NCI-H2107 (cell line): ENCODE measurements at regions not wholly inside any gene's neighbourhood (a gene's known extent, or its start where the extent isn't known, plus 50 kb on each side); places are given as distances from the start of the nearest gene placed in this dataset.
"Not testable (repeated sequence)": the region's sequence is repeated elsewhere in the genome, so short reads cannot be mapped to it uniquely, and the experiment has no call there.

Source experiments
- DNase-seq: peaks from one replicate; lab custom pipeline; 2025; lab: John Stamatoyannopoulos, UW

DNA sequence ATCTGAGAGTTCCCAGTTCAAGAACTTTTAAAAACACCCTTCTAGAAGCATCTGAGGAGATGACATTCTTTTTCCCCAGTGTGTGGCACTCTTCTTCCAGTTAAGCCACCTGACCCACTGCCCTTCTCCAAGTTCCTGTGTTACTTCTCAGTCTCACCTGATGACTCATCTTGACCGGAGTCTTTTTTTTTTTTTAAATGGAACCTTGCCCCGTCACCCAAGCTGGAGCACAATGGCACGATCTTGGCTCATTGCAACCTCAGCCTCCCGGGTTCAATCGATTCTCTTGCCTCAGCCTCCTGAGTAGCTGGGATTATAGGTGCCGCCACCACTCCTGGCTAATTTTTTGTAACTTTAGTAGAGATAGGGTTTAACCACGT is 224.1 kb upstream of the DAB2 start:
- no peak for DNase-seq

DNA sequence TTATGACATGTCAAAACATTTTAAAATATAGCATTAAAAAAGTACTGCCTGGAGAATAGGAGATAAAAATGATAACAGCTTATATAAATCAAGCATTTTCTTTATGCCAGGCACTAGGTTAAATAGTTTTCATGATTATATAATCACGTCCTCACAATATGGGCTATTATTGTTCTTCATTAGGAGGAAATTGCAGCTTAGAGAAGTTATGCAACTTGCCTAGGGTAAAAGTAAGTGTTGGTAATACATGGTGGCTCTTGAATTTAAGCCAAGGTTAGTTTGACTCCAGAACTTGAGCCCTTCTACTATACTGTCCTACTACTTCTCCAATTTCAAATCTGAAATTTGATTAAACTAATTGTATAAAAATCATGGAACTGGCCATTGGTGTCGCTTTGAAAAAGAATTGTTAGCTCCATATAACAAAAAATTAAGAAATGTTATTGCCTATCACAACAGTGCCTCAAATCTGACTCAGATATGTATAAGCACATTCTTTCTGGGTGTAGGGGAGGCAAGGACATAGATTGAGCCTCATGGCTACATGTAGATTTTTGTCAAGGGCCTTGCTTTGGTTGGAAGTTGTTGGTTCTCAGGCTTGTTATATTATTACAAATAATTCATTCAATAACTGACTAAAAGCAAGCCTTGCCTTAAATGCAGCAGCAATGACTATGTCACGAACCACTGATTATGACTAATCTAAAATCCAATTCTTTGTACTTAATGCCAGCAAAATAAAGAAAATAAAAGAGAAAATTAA is 223.5 kb upstream of the DAB2 start:
- DNase-seq = no peak

DNA sequence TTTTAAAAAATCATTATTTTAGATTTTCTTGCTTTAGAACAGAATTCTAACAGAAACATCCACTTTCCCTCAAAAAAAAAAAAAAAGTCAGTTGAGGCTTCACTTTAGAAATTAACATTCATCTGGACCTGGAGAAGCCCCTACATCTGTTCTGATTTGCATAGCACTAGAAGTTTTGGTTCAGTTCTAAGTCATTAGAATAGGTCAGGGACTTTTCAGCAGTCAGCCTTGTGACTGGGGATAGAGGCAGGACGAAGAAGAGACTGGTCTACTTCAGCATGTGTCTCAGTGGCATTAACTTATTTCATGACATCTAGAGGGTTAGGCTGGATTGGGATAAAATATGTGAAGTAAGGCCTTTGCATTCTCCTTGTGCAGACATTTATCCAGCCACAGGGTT is 215.8 kb upstream of the DAB2 start:
- no peak for DNase-seq

DNA sequence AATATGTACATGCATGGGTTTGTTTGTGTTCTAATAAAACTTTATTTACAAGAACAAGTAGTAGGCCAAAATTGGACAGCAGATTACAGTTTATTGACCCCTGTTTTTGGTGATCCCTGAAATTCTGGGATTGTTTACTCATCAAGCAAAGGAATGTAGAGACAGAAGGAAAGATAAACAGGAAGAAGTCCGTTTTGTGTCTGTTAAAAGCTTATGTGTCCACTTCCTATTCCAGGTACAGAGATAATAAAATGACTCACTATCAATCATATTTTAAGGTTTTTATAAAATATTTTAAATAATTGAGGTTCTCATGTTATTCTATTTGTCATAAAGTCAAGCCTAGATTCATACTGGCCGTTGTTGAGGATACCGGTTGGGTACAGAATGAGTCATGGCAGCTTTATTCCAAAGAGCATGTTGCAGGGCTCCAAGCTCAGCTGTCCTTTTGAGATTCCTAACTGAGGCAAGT is 214.9 kb upstream of the DAB2 start:
- DNase-seq = no peak

DNA sequence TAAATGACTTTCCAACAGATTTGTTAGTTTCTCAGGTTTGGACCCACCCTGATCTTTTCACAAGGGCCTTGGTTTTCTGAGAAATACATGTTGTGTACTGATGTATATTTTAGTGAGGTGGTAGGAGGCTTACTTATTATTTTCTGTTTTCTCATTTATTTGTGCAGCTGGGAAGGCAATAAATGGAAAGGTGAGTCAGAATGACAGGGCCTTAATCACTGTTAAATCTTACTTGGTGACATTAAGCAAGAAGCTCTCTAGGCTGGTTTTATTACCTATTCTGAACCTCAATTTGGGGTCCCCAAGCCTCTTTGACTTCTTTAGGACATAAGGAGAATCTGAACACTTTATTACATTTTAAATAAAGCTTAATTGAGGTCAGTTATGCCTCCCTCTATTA is 214.0 kb upstream of the DAB2 start:
- DNase-seq = no peak

DNA sequence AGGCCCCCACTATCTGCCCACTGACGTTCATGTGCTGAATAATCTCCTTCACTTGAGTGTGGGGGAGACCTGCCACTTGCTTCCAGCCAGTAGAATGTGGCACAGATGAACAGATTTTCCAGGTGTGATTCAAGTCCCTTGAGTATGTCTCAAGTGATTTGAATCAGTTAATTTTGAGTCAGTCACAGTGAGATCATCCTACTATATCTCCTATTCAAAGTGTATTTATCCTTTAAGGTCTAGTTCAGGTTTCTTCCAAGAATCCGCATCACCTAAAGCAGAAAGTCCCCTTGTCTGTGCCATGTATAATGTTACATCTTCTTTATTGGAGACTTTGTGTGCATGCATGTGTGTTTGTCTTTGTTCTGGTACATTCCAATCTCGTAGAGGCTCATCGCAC is 208.3 kb upstream of the DAB2 start:
- DNase-seq = no peak

DNA sequence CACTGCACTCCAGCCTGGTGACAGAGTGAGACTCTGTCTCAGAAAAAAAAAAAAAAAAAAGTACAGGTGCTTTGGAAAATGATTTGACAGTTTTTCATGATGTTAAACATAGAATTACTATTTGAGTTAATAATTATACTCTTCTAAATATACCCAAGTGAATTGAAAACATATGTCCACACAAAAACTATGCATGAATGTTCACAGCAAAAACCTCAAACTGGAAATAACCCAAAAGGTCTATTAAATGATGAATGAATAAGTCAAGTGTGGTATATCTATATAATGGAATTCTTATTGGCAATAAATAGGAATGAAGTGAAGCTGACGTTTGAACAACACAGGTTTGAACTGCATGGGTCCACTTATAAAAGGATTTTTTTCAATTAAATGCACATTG is 207.2 kb upstream of the DAB2 start:
- no peak for DNase-seq

DNA sequence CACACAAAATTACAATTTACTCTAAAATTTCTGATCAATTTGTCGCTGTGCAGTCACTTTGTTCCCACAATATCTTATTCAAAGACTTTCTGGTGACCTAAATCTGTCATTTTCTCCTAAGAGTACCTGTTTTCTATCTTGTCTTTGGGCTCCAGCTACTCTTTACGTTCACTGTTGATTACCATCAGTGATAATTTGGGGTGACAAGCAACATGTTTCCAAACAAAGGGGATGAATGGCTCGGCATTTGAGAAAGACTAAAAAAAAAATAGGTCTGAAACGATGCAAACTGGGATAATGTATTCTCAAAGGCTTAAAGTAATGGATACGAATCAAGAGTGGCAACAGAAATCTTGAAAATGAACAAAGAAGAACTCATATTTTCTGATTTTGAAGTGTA is 205.2 kb upstream of the DAB2 start:
- DNase-seq = no peak

DNA sequence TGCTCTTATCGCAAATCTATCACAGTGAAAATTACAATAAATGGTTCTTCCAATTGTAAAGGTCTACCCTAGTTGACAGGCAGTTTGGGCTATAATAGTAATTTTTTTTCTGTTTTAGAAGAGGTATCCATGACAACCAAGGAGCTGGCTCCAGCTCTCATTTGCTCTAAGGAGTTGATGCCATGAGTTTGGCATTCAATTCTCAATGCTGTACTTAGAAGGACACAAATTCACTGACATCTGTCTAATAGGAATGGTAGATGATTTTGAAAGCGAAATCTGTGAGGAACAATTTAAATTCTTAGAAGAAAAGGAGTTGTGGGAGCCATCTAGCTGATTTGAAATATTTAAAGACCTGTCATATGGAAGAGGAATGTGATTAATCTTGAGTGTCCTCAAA is 203.6 kb upstream of the DAB2 start:
- no peak for DNase-seq

DNA sequence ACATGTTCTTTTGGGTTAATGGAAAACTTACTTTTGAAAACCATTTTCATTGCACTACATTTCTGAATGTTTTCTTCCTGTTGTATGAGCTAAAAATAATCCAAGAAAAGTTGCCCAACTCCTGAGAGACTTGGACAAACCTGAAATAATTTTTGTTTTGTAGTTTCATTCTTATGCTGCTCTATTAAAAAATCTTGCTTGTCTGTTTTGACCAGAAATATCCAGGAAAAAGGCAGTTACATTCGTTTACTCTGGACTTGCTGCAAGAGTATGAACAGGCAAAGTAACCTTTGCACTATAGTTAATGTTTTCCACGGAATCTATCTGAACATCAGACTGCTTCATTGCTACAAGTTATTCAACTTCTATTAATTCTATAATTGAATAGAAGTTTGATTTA is 200.1 kb upstream of the DAB2 start:
- no peak for DNase-seq

DNA sequence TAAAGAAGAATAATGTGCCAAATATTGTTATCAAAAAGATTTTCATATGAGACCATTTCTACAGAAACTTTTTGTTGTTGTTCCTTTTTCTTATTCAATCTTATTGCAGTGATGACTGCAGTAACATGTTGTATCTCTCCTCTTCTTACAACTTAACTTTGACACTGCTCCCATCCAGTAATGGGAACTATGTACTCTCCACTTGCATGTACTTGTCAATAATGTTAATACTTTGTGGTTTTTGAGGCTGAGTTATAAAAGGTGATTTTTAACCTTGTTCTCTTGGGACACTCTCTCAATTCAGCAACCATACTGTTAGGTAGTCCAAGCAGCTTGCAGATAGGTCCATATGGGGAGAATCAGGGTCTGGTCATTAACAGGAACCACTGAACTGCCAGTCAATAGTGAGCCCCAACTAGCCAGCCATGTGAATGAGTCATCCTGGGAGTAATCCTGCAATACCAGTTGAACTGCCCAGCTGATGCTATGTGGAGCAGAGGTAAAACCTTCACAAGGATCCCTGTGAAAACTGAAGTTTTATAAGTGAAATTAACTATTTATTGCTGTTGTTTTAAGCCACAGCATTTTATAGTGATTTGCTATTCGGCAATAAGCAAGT is 199.6 kb upstream of the DAB2 start:
- no peak for DNase-seq

DNA sequence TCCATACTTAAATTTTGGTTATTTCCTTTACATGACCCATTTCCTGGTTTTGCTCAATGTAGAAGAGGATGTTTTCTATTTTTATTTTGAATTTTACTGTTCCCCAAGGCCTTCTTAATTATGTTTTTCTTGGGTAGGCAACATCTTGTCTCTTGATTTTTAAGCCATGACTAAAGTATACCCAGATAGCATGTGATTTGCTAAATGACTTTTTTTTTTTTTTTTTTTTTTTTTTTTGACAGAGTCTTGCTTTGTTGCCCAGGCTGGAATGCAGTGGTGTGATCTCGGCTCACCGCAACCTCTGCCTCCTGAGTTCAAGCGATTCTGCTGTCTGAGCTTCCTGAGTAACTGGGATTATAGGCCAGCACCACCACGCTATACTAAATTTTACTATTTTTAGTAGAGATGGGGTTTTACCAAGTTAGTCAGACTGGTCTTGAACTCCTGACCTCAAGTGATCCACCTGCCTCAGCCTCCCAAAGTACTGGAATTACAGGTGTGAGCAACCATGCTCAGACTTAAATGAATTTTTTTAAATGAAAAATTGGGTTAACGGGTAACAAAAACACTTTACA is 198.6 kb upstream of the DAB2 start:
- no peak for DNase-seq

DNA sequence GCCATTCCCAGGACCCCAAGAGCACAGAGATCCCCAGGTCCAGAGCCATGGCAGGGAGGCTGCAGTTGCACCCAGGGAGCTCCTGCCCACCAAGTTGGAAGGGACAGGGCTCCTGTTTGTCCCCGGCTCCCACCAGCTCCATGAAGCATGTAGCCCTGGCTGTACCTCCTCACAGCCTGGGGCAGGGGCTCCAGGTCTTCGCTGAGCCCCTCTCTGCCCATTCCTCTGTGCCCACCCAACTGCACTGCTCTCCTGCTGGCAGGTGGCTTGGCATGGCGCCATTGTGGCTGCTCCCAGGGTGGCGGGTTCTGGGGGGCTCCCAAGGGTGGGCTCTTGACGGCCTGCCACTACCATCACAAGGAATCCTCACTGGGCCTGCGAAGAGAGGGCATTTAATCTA is 197.5 kb upstream of the DAB2 start:
- DNase-seq = no peak

DNA sequence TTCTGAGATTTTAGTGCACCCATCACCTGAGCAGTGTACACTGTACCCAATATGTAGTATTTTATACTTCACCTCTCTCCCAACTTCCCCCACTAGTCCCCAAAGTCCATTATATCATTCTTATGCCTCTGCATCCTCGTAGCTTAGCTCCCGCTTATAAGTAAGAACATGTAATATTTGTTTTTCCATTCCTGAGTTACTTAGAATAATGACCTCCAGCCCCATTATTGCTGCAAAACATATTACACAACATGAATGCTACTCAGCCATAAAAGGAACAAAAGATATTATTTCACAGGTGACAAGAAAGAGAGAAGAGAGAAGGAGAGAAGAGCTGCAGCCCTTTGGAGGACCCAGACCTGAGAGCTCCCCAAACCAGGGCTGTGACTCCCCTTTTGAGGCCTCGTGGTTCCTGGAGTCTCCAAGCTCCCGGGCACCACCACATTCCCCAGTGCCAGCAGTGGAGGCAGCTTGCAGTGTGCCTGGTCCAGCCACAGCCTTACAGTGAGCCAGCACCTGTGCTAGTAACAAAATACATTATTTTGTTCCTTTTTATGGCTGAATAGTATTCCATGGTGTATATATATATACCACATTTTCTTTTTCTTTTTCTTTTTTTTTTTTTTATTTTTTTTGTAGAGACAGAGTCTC is 194.5 kb upstream of the DAB2 start:
- DNase-seq = no peak

DNA sequence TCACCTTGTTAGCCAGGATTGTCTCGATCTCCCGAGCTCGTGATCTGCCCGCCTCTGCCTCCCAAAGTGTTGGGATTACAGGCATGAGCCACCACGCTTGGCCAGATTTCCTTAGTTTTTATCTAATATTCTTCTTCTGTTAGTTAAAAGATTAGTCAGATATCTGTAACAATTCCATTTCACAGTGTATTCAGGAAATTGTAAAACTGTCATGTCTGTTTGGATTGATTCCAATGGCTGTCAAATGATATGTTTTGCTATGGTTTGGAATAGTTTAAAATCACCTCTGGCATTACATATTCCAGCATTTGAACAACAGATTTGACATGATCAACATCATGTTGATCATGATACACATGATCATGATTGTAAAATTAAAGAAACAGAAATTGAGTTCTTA is 193.6 kb upstream of the DAB2 start:
- no peak for DNase-seq

DNA sequence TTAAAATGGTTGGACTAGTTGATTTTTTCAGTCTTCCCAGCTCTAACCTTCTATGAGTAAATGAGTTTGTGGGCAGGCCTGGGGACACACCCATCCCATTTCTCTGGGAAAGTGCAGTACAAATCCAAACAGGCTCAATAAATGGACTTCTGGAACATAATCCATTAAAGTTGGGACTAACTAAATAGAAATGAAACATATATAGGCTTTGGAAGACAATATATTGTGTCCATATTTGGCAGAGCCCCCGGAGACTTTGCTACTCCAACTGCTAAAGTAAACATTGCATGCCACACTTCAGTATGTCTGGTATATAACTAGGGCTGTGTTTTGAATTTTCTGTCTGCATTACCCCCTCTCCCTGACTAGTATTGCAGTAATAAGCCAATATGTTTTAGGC is 191.4 kb upstream of the DAB2 start:
- DNase-seq = no peak

DNA sequence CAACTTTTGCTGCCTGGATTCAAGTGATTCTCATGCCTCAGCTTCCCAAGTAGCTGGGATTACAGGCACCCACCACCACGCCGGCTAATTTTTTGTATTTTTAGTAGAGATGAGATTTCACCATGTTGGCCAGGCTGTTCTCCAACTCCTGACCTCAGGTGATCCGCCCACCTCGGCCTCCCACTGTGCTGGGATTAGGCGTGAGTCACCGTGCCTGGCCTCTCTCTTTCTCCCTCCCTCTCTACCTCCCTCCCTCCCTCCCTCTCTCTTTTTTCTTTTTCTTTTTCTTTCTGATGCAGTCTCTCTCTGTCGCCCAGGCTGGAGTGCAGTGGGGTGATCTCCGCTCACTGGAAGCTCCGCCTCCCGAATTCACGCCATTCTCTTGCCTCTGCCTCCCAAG is 186.3 kb upstream of the DAB2 start:
- DNase-seq = not testable (repeated sequence)

DNA sequence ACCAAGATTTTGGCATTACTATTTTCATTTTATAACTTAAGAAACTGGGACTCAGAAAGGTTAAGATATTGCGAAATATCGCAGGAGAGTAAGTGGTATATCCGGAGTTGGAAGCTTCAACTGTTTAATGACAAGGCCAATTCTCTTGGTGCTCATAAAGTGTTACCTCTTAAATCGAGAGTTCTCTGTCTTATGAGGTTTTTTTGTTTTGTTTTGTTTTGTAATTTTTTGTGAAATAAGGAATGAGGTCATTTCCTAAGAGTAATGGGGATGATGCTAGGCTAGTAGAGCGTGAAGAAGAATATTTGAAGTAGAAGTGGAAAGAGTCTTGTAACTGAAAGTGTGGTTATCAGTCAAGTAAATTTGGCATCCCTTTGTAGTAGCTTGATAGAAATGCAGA is 183.2 kb upstream of the DAB2 start:
- no peak for DNase-seq

DNA sequence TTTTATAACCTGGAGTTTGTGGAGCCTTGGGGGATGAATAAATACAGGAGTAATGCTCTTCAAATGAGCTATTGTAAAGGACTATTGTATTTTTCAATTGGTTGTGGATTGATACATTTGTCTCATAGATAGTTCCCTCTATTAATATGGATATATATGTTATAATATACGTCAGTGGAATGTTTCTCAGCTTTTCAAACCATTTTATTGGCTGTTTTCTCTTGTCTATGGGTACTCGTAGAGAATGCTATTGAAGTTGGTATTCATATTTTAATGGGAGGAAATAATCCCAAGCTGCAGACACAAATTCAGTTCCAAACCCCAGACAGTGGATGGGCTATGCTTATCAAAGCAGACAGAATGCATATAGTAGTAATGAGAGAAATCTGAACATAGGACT is 181.8 kb upstream of the DAB2 start:
- no peak for DNase-seq

DNA sequence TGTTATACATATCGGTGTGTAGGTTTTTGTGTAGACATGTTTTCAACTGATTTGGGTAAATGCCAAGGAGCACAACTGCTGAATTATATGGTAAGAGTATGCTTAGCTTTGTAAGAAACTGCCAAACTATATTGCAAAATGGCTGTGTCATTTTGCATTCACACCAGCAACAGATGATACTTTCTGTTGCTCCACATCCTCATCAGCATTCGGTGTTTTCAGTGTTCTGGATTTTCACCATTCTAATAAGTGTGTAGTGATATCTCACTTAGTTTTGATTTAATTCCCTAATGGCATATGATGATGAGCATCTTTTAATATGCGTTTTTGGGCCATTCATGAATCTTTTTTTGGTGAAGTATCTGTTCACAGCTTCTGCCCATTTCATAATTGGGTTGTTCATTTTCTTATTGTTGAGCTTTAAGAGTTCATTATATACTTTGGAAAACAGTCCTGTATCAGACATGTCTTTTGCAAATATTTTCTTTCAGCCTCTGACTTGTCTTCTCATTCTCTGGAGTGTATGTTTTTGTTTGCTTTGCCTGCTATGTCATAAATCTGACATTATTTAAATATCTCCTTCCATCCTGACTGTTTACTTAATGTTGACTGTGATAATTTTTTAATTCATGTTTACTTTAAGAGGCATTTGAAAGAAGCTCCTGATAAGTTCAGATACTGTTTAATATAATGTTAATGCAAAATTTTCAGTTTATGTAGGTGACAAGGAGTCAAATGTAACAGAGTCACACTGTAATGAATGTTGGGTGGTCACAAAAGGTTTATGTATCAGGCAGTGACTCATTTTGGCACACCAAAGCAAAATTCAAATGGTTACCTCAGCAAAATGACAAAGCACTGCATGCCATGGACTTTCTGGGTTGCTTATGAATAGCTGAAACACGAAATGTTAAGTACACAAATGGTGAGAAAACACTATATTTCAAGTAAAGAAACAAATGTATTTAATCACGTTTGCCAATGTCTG is 181.1 kb upstream of the DAB2 start:
- no peak for DNase-seq

DNA sequence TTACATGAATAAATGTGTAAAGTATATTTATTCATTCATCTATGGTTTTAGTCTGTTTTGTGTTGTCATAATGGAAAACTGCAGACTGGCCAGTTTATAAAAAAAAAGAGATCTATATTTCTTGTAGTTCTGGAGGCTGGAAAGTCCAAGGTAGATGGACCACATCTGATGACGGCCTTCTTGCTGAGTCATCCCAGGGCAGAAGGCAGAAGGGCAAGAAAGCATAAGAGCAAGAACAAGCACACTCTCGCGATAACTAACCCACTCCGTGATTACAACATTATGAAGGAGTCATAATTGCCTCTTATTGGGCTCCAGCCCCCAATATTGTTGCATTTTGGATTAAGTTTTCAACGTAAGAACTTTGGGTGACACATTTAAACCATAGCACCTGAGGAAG is 180.4 kb upstream of the DAB2 start:
- no peak for DNase-seq

DNA sequence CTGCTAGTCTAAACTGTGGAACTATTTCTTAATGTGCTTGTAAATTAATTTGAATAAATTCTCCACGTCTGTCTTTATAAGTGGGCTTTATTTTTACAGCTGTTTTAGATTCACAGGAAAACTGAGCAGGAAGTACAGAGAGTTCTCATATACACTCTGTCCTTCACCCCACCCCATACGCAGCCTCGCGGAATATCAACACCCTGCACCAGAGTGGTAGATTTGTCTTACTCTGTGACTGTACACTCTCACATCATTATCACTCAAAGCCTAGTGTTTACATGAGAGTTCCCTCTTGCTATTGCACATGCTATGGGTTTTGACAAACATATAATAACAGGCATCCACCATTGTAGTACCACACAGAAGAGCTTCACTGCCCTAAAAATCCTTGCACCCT is 179.7 kb upstream of the DAB2 start:
- no peak for DNase-seq
